ENCODE measurements at regions not wholly inside any gene's neighbourhood (a gene's known extent, or its start where the extent isn't known, plus 50 kb on each side); places are given as distances from the start of the nearest gene placed in this dataset.

GRCh38 chr2:71829008-71829407 is 318.7 kb downstream of the CYP26B1 start:
- no peak overlapping the region for H3K4me2 ChIP-seq
- no peaks in the 10 kb centered on the region for H3K9me3 ChIP-seq
- no peak overlapping the region; a peak in 1 of 4 replicates for H3K27ac ChIP-seq (ENCODE audit: low read depth in 2 of 2, low read length in 1 of 2)
- H3K36me3 ChIP-seq (replicated peaks in 1 of 2; ENCODE audit: control insufficient read depth in 1 of 2, insufficient read depth in 2 of 2, low read length in 1 of 2), result no peaks in the 10 kb centered on the region
- H4K20me1 ChIP-seq (ENCODE audit: insufficient read depth), result no peaks in the 10 kb centered on the region
- WGBS (ENCODE audit: low lambda C conversion rate), result 72% methylated on average over 6 of the region's 6 CpGs
- TF ChIP-seq TAF1 (IDR thresholded peaks at IDR 0.05; ENCODE audit: borderline replicate concordance, low read depth, low read length), result no peak
- TF ChIP-seq, protein P1, sequence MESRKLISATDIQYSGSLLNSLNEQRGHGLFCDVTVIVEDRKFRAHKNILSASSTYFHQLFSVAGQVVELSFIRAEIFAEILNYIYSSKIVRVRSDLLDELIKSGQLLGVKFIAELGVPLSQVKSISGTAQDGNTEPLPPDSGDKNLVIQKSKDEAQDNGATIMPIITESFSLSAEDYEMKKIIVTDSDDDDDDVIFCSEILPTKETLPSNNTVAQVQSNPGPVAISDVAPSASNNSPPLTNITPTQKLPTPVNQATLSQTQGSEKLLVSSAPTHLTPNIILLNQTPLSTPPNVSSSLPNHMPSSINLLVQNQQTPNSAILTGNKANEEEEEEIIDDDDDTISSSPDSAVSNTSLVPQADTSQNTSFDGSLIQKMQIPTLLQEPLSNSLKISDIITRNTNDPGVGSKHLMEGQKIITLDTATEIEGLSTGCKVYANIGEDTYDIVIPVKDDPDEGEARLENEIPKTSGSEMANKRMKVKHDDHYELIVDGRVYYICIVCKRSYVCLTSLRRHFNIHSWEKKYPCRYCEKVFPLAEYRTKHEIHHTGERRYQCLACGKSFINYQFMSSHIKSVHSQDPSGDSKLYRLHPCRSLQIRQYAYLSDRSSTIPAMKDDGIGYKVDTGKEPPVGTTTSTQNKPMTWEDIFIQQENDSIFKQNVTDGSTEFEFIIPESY (IDR thresholded peaks at IDR 0.05; ENCODE audit: borderline replicate concordance, low read depth), result no peak
- no peak for TF ChIP-seq IRF3 (IDR thresholded peaks at IDR 0.05; ENCODE audit: low read depth, low read length)
- TF ChIP-seq YY1 (IDR thresholded peaks at IDR 0.05; ENCODE audit: low read depth), result no peak
- TF ChIP-seq CHD2 (IDR thresholded peaks at IDR 0.05; ENCODE audit: low read length, partially characterized antibody), result no peak
- TF ChIP-seq RAD21 (IDR thresholded peaks at IDR 0.05; ENCODE audit: low read length), result no peak
- no peak for TF ChIP-seq POLR2AphosphoS5 (IDR thresholded peaks at IDR 0.05; ENCODE audit: low read depth, low read length)
- TF ChIP-seq EZH2phosphoT487 (IDR thresholded peaks at IDR 0.05; ENCODE audit: borderline replicate concordance, low read depth), result no peak
- no peak for TF ChIP-seq FOXM1 (IDR thresholded peaks at IDR 0.05; ENCODE audit: low read depth)
- no peak for TF ChIP-seq RXRA (IDR thresholded peaks at IDR 0.05; ENCODE audit: borderline replicate concordance, low read depth)
- TF ChIP-seq TEAD4 (IDR thresholded peaks at IDR 0.05; ENCODE audit: borderline replicate concordance, insufficient read depth), result no peak
- peak; percentile 45; the same call in 1 of the 2 replicates for TF ChIP-seq TCF12 (IDR thresholded peaks at IDR 0.05)
- TF ChIP-seq FOXJ3 (CRISPR knock-in tag; IDR thresholded peaks at IDR 0.05), result no peak
- no peak for TF ChIP-seq MEF2A (IDR thresholded peaks at IDR 0.05; ENCODE audit: borderline replicate concordance, low read depth)
- peak; percentile 69; the same call in 1 of the 2 replicates for TF ChIP-seq PBX3 (IDR thresholded peaks at IDR 0.05)
- no peak for TF ChIP-seq MXI1 (IDR thresholded peaks at IDR 0.05; ENCODE audit: low read depth, low read length)
- no peaks in the 10 kb centered on the region for H3K79me2 ChIP-seq (ENCODE audit: insufficient read depth)
- H3K4me1 ChIP-seq (ENCODE audit: control insufficient read depth in 1 of 2, insufficient read depth in 2 of 2, low read depth in 1 of 2, low read length in 1 of 2), result peaks cover 0 to 25% of the 10 kb centered on the region in 2 experiments; a peak in 3 of 4 replicates
- H3K9me2 ChIP-seq, result no peaks in the 10 kb centered on the region
- no peak overlapping the region for H2AFZ ChIP-seq (ENCODE audit: low read depth)
- no peak overlapping the region for H3K9ac ChIP-seq
- ChIA-PET POLR2A (no interaction called here), CTCF (no interaction called here)
- H3K4me3 ChIP-seq (ENCODE audit: low read depth in 2 of 2, low read length in 1 of 2), result no peak overlapping the region; a peak in 1 of 4 replicates
- no peaks in the 10 kb centered on the region for H3K27me3 ChIP-seq (ENCODE audit: insufficient read depth)
- H3F3A ChIP-seq (replicated peaks; ENCODE audit: insufficient read depth), result peaks cover 18% of the 10 kb centered on the region
- no peak for DNase-seq

Data from SK-N-SH (cell line).